ENCODE measurements at regions not wholly inside any gene's neighbourhood (a gene's known extent, or its start where the extent isn't known, plus 50 kb on each side); places are given as distances from the start of the nearest gene placed in this dataset.

GRCh38 chr7:11243739-11244138, 270.1 kb downstream of the PHF14 start:
- 96% methylated on average over 3 of the region's 3 CpGs for WGBS
- Histone ChIP-seq H3K9me3 (ENCODE audit: control insufficient read depth in 4 of 4, low read length in 3 of 4) (no peaks in the 10 kb centered on the region), H3K9ac (ENCODE audit: low read depth in 1 of 2, low read length in 2 of 2) (no peak overlapping the region), H3K27ac (ENCODE audit: low read depth in 1 of 2, low read length in 2 of 2) (no peak overlapping the region), H3K4me3 (ENCODE audit: low read depth in 1 of 3, low read length in 3 of 3) (no peak overlapping the region), H3K4me1 (ENCODE audit: control insufficient read depth in 4 of 4, insufficient read depth in 4 of 4, low read length in 3 of 4) (no peaks in the 10 kb centered on the region), H3K27me3 (ENCODE audit: control insufficient read depth in 4 of 4, insufficient read depth in 4 of 4, low read length in 3 of 4) (no peaks in the 10 kb centered on the region), H3K36me3 (ENCODE audit: control insufficient read depth in 4 of 4, insufficient read depth in 3 of 4, low read depth in 1 of 4, low read length in 3 of 4) (peaks cover 0 to 4% (median 2%) of the 10 kb centered on the region in 4 donors)
- TF ChIP-seq YY1 (IDR thresholded peaks at IDR 0.05) (no peak), GABPA (IDR thresholded peaks at IDR 0.05 in 1 of 2, conservative IDR thresholded peaks at IDR 0.05 in 1 of 2) (no peak), MAX (IDR thresholded peaks at IDR 0.05) (no peak), ZBTB33 (IDR thresholded peaks at IDR 0.05) (no peak), FOXA2 (IDR thresholded peaks at IDR 0.05) (no peak), JUND (IDR thresholded peaks at IDR 0.05) (no peak), SP1 (IDR thresholded peaks at IDR 0.05) (no peak)
- TF ChIP-seq, protein P1, sequence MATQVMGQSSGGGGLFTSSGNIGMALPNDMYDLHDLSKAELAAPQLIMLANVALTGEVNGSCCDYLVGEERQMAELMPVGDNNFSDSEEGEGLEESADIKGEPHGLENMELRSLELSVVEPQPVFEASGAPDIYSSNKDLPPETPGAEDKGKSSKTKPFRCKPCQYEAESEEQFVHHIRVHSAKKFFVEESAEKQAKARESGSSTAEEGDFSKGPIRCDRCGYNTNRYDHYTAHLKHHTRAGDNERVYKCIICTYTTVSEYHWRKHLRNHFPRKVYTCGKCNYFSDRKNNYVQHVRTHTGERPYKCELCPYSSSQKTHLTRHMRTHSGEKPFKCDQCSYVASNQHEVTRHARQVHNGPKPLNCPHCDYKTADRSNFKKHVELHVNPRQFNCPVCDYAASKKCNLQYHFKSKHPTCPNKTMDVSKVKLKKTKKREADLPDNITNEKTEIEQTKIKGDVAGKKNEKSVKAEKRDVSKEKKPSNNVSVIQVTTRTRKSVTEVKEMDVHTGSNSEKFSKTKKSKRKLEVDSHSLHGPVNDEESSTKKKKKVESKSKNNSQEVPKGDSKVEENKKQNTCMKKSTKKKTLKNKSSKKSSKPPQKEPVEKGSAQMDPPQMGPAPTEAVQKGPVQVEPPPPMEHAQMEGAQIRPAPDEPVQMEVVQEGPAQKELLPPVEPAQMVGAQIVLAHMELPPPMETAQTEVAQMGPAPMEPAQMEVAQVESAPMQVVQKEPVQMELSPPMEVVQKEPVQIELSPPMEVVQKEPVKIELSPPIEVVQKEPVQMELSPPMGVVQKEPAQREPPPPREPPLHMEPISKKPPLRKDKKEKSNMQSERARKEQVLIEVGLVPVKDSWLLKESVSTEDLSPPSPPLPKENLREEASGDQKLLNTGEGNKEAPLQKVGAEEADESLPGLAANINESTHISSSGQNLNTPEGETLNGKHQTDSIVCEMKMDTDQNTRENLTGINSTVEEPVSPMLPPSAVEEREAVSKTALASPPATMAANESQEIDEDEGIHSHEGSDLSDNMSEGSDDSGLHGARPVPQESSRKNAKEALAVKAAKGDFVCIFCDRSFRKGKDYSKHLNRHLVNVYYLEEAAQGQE (IDR thresholded peaks at IDR 0.05), result no peak
- no peak for DNase-seq (ENCODE audit: low spot score)

- no peaks in the 10 kb centered on the region for H3K4me1 ChIP-seq (ENCODE audit: control insufficient read depth in 4 of 4, insufficient read depth in 4 of 4, low read length in 3 of 4)
These were observed 270.5 kb downstream of the PHF14 start for GRCh38 chr7:11244149-11244548.

More at GRCh38 chr7:11244149-11244548, 270.5 kb downstream of the PHF14 start:
- H3K27me3 ChIP-seq (ENCODE audit: control insufficient read depth in 4 of 4, insufficient read depth in 4 of 4, low read length in 3 of 4), result no peaks in the 10 kb centered on the region
- H3K27ac ChIP-seq (ENCODE audit: low read depth in 1 of 2, low read length in 2 of 2), result no peak overlapping the region
- no peaks in the 10 kb centered on the region for H3K9me3 ChIP-seq (ENCODE audit: control insufficient read depth in 4 of 4, low read length in 3 of 4)
- no peak overlapping the region for H3K9ac ChIP-seq (ENCODE audit: low read depth in 1 of 2, low read length in 2 of 2)
- TF ChIP-seq JUND (IDR thresholded peaks at IDR 0.05), result no peak
- no peak for TF ChIP-seq YY1 (IDR thresholded peaks at IDR 0.05)
- TF ChIP-seq FOXA2 (IDR thresholded peaks at IDR 0.05), result no peak
- TF ChIP-seq SP1 (IDR thresholded peaks at IDR 0.05), result no peak
- TF ChIP-seq, protein P2, sequence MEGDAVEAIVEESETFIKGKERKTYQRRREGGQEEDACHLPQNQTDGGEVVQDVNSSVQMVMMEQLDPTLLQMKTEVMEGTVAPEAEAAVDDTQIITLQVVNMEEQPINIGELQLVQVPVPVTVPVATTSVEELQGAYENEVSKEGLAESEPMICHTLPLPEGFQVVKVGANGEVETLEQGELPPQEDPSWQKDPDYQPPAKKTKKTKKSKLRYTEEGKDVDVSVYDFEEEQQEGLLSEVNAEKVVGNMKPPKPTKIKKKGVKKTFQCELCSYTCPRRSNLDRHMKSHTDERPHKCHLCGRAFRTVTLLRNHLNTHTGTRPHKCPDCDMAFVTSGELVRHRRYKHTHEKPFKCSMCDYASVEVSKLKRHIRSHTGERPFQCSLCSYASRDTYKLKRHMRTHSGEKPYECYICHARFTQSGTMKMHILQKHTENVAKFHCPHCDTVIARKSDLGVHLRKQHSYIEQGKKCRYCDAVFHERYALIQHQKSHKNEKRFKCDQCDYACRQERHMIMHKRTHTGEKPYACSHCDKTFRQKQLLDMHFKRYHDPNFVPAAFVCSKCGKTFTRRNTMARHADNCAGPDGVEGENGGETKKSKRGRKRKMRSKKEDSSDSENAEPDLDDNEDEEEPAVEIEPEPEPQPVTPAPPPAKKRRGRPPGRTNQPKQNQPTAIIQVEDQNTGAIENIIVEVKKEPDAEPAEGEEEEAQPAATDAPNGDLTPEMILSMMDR (IDR thresholded peaks at IDR 0.05; ENCODE audit: low read depth, low read length, missing input control), result no peak
- TF ChIP-seq MAX (IDR thresholded peaks at IDR 0.05), result no peak
- TF ChIP-seq, protein P1 (IDR thresholded peaks at IDR 0.05), result no peak
- TF ChIP-seq HNF4A (conservative IDR thresholded peaks at IDR 0.05), result no peak
- TF ChIP-seq HNF4G (IDR thresholded peaks at IDR 0.05), result no peak
- TF ChIP-seq, protein P3, sequence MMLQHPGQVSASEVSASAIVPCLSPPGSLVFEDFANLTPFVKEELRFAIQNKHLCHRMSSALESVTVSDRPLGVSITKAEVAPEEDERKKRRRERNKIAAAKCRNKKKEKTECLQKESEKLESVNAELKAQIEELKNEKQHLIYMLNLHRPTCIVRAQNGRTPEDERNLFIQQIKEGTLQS (IDR thresholded peaks at IDR 0.05), result no peak
- no peak for TF ChIP-seq GABPA (IDR thresholded peaks at IDR 0.05 in 1 of 2, conservative IDR thresholded peaks at IDR 0.05 in 1 of 2)
- TF ChIP-seq TAF1 (conservative IDR thresholded peaks at IDR 0.05), result no peak
- no peak for TF ChIP-seq EGR1 (IDR thresholded peaks at IDR 0.05; ENCODE audit: low read depth in 2 of 2)
- no peak for TF ChIP-seq ZBTB33 (IDR thresholded peaks at IDR 0.05)
- no peak for TF ChIP-seq NR2F2 (IDR thresholded peaks at IDR 0.05)
- TF ChIP-seq RXRA (IDR thresholded peaks at IDR 0.05), result no peak
- no peak overlapping the region for H3K4me3 ChIP-seq (ENCODE audit: low read depth in 1 of 3, low read length in 3 of 3)
- 92% methylated on average over 3 of the region's 3 CpGs for WGBS
- no peak for DNase-seq (ENCODE audit: low spot score)
- H3K36me3 ChIP-seq (ENCODE audit: control insufficient read depth in 4 of 4, insufficient read depth in 3 of 4, low read depth in 1 of 4, low read length in 3 of 4), result peaks cover 0 to 4% (median 2%) of the 10 kb centered on the region in 4 donors

All from liver (tissue), 8 donors.